ENCODE measurements at regions not wholly inside any gene's neighbourhood (a gene's known extent, or its start where the extent isn't known, plus 50 kb on each side); places are given as distances from the start of the nearest gene placed in this dataset.

GRCh38 chr17:5813357-5813756 is 229.0 kb upstream of the NLRP1 start:
- Histone ChIP-seq H3K36me3 (no peaks in the 10 kb centered on the region), H3K27me3 (no peaks in the 10 kb centered on the region), H3K9me3 (no peaks in the 10 kb centered on the region), H3K4me3 (replicated peaks in 1 of 3) (no peak overlapping the region), H3K4me1 (no peaks in the 10 kb centered on the region), H3K27ac (no peak overlapping the region)
- WGBS, 2 donors = 77 to 78% methylated on average over 2 of the region's 2 CpGs
- intact Hi-C loops (cut with DNase I) = no loop called here
- DNase-seq = no peak
- TF ChIP-seq POLR2A (IDR thresholded peaks at IDR 0.05) = no peak
- no peak for TF ChIP-seq CTCF (IDR thresholded peaks at IDR 0.05)

DNA sequence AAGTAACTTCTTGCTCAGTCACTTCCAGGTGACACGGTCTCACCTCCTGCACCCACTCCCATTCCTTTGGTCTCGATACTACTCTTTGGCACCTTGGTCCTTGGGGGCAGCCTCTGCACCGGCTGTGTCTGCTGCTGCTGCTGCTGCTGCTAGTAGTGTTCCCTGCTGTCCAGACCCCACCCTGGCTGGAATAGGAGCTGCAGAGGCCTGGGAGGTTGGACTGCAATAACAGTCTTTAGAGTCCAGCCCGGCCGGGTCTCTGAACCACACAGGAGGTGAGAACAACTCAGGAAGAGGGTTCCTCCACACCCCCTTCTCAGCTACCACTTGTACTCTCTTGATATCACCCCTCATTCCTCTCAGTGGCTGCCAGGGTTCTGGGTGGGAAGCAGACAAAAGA is 231.1 kb upstream of the NLRP1 start:
- H3K4me3 ChIP-seq (replicated peaks in 1 of 3) = no peak overlapping the region
- no peak overlapping the region for H3K27ac ChIP-seq
- TF ChIP-seq POLR2A (IDR thresholded peaks at IDR 0.05) (no peak), CTCF (IDR thresholded peaks at IDR 0.05) (no peak)
- no peaks in the 10 kb centered on the region for H3K9me3 ChIP-seq
- DNase-seq = no peak
- intact Hi-C loops (cut with DNase I) = no loop called here
- 56 to 63% methylated on average over 5 of the region's 5 CpGs for WGBS, 2 donors
- H3K36me3 ChIP-seq = no peaks in the 10 kb centered on the region
- H3K27me3 ChIP-seq = no peaks in the 10 kb centered on the region
- no peaks in the 10 kb centered on the region for H3K4me1 ChIP-seq

GRCh38 chr17:5816491-5817070 is 232.3 kb upstream of the NLRP1 start:
- H3K27me3 ChIP-seq = no peaks in the 10 kb centered on the region
- H3K36me3 ChIP-seq = no peaks in the 10 kb centered on the region
- 66 to 71% methylated on average over 6 to 8 of the region's 8 CpGs for WGBS, 2 donors
- no peaks in the 10 kb centered on the region for H3K9me3 ChIP-seq
- TF ChIP-seq CTCF (IDR thresholded peaks at IDR 0.05) (no peak), POLR2A (IDR thresholded peaks at IDR 0.05) (no peak)
- no peak overlapping the region for H3K4me3 ChIP-seq (replicated peaks in 1 of 3)
- H3K4me1 ChIP-seq = no peaks in the 10 kb centered on the region
- no peak for DNase-seq
- no peak overlapping the region for H3K27ac ChIP-seq
- intact Hi-C loops (cut with DNase I) = no loop called here

GRCh38 chr17:5817475-5818395 is 233.4 kb upstream of the NLRP1 start:
- Histone ChIP-seq H3K27ac (no peak overlapping the region), H3K36me3 (no peaks in the 10 kb centered on the region), H3K9me3 (no peaks in the 10 kb centered on the region), H3K4me3 (replicated peaks in 1 of 3) (no peak overlapping the region), H3K4me1 (no peaks in the 10 kb centered on the region), H3K27me3 (no peaks in the 10 kb centered on the region)
- intact Hi-C loops (cut with DNase I) = no loop called here
- DNase-seq = no peak
- TF ChIP-seq POLR2A (IDR thresholded peaks at IDR 0.05) = no peak
- no peak for TF ChIP-seq CTCF (IDR thresholded peaks at IDR 0.05)
- WGBS, 2 donors = 80 to 85% methylated on average over 4 of the region's 4 CpGs

DNA sequence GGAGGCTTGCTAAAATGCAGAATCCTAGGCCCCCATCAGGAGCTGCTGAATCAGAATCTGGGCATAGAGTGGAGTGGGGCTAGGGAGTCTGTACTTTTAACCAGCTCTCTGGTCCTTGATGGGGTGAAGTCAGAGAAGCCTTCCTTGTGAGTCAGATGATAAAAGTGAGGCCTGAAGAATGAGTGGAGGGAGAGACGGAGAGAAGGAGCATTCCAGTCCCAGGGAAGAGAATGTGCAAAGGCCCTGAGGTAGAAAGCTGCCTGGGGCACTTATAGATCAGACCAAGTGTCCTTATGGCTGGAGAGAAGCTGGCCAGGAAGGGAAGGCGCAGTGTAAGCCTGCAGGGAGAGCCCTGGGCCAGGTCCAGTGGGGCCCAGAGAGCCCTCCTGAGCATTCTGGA is 235.1 kb upstream of the NLRP1 start:
- Histone ChIP-seq H3K36me3 (no peaks in the 10 kb centered on the region), H3K27me3 (no peaks in the 10 kb centered on the region), H3K4me1 (no peaks in the 10 kb centered on the region), H3K4me3 (replicated peaks in 1 of 3) (no peak overlapping the region), H3K9me3 (no peaks in the 10 kb centered on the region), H3K27ac (no peak overlapping the region)
- TF ChIP-seq CTCF (IDR thresholded peaks at IDR 0.05) (no peak), POLR2A (IDR thresholded peaks at IDR 0.05) (no peak)
- intact Hi-C loops (cut with DNase I) = no loop called here
- 72 to 88% methylated on average over 2 of the region's 2 CpGs for WGBS, 2 donors
- no peak for DNase-seq
